Pancreas (tissue), 10 donors: ENCODE measurements at regions not wholly inside any gene's neighbourhood (a gene's known extent, or its start where the extent isn't known, plus 50 kb on each side); places are given as distances from the start of the nearest gene placed in this dataset.

Experiments
- ATAC-seq, 4 donors: fragments of 200-7000 bp; cut with Tn5 transposase; one replicate each; pipeline versions ENCODE4 v1.8.0 to v1.9.1; 2020; ENCODE audit warnings: mild to moderate bottlenecking in 4 of 4, moderate library complexity in 4 of 4
- DNase-seq, 6 donors: peaks; one replicate each; pipeline ENCODE4 v3.0.0-alpha.2; 2020
- FAIRE-seq: peaks from 2 replicates; lab custom pipeline; 2012; peaks lifted over from hg19 to GRCh38; lab: Jason Lieb, UNC
- H3K27ac ChIP-seq, 4 donors: fragments of 200-600 bp; sonication (generic); 1 replicate in 3 of 4; 2 replicates in 1 of 4; pipeline versions ENCODE4 v1.5.0 to v1.8.0; 2020
- H3K27me3 ChIP-seq, 4 donors: fragments of 200-600 bp; one replicate each; pipeline ENCODE4 v1.8.0; 2021
- H3K36me3 ChIP-seq, 3 donors: fragments of 200-600 bp; sonication (generic) in 1 of 3; one replicate each; pipeline versions ENCODE4 v1.5.0 to v1.8.0; 2020 to 2021
- H3K4me1 ChIP-seq, 3 donors: fragments of 200-600 bp; one replicate each; pipeline ENCODE4 v1.8.0; 2021
- H3K4me3 ChIP-seq, 4 donors: fragments of 200-600 bp; sonication (generic) in 2 of 4; one replicate each; pipeline versions ENCODE4 v1.5.0 to v1.8.0; 2020 to 2021
- H3K9me3 ChIP-seq, 4 donors: fragments of 200-600 bp; one replicate each; pipeline ENCODE4 v1.8.0; 2021
- CTCF ChIP-seq, 4 donors: fragments of 200-600 bp; sonication (generic) in 3 of 4; IDR thresholded peaks; one replicate each; pipeline versions ENCODE4 v1.5.0 to v1.8.0; 2021; ENCODE audit warnings: antibody characterized with exemption in 4 of 4
- WGBS, 2 donors: extraction: QIAGEN DNeasy Blood & Tissue Kit; methylation state at CpG; one replicate each; pipeline ENCODE4 v1.1.7; 2013; 5-methylcytosine and 5-hydroxymethylcytosine counted together
- intact Hi-C, 3 donors: fragments of 100-400 bp; cut with DNase I; formaldehyde crosslinking; loops; one replicate each; pipeline versions ENCODE4 v1.11.1 to v1.14.2; 2022
- donor health status: healthy with polysubstance abuse.
- donor health status: DM: no; HTN: no; CAD: no; lungs with moderate emphysema.
- donor health status: DM: no; HTN: no; CAD: no.
- donor health status: control.
- donor health status: control.
- donor health status: Bipolar disorder and iron deficiency.
- donor health status: DM: yes; HTN: yes; CAD: no.
- donor health status: DM: no; HTN: no; CAD: no.
- donor health status: DM: no; HTN: no; CAD: no.
- donor health status: DM: yes; HTN: yes; CAD: no.

- no peak overlapping the region for H3K4me3 ChIP-seq
- DNase-seq (no peak), FAIRE-seq (no peak)
These were observed 235.2 kb downstream of the LNPK start for GRCh38 chr2:175766880-175767279.

GRCh38 chr2:175755656-175756386, 246.2 kb downstream of the LNPK start:
- intact Hi-C loops = no loop called here
- TF ChIP-seq CTCF (IDR thresholded peaks at IDR 0.05) = no peak
- FAIRE-seq = no peak

More at GRCh38 chr2:175766880-175767279, 235.2 kb downstream of the LNPK start:
- Histone ChIP-seq H3K27ac (no peak overlapping the region), H3K27me3 (no peaks in the 10 kb centered on the region), H3K9me3 (no peaks in the 10 kb centered on the region), H3K36me3 (no peaks in the 10 kb centered on the region), H3K4me1 (no peaks in the 10 kb centered on the region)
- no peak for ATAC-seq
- TF ChIP-seq CTCF (IDR thresholded peaks at IDR 0.05) = no peak
- intact Hi-C loops = no loop called here
- 30 to 55% methylated on average over 3 of the region's 3 CpGs for WGBS, 2 donors

GRCh38 chr2:175755169-175755568, 246.9 kb downstream of the LNPK start:
- Histone ChIP-seq H3K4me3 (no peak overlapping the region), H3K9me3 (no peaks in the 10 kb centered on the region), H3K36me3 (no peaks in the 10 kb centered on the region), H3K27ac (no peak overlapping the region), H3K27me3 (no peaks in the 10 kb centered on the region), H3K4me1 (no peaks in the 10 kb centered on the region)
- DNase-seq (no peak), FAIRE-seq (no peak), ATAC-seq (no peak)
- intact Hi-C loops = no loop called here
- no peak for TF ChIP-seq CTCF (IDR thresholded peaks at IDR 0.05)

More at GRCh38 chr2:175755656-175756386, 246.2 kb downstream of the LNPK start:
- no peak for DNase-seq
- H3K27me3 ChIP-seq = no peaks in the 10 kb centered on the region
- no peak for ATAC-seq
- 36 to 37% methylated on average over 4 of the region's 4 CpGs for WGBS, 2 donors
- H3K27ac ChIP-seq = no peak overlapping the region
- H3K4me3 ChIP-seq = no peak overlapping the region
- H3K36me3 ChIP-seq = no peaks in the 10 kb centered on the region
- H3K9me3 ChIP-seq = no peaks in the 10 kb centered on the region
- H3K4me1 ChIP-seq = no peaks in the 10 kb centered on the region

GRCh38 chr2:175750195-175750594, 251.9 kb downstream of the LNPK start:
- ATAC-seq (no peak), DNase-seq (no peak), FAIRE-seq (no peak)
- Histone ChIP-seq H3K27me3 (no peaks in the 10 kb centered on the region), H3K4me3 (no peak overlapping the region), H3K36me3 (no peaks in the 10 kb centered on the region), H3K9me3 (no peaks in the 10 kb centered on the region), H3K4me1 (no peaks in the 10 kb centered on the region), H3K27ac (no peak overlapping the region)
- TF ChIP-seq CTCF (IDR thresholded peaks at IDR 0.05) = no peak
- WGBS, 2 donors = 30 to 37% methylated on average over 4 of the region's 4 CpGs
- intact Hi-C loops = no loop called here

- DNase-seq = no peak
These were observed 256.2 kb downstream of the LNPK start for GRCh38 chr2:175745911-175746310.

More at GRCh38 chr2:175745911-175746310, 256.2 kb downstream of the LNPK start:
- TF ChIP-seq CTCF (IDR thresholded peaks at IDR 0.05) = no peak
- Histone ChIP-seq H3K9me3 (no peaks in the 10 kb centered on the region), H3K4me3 (no peak overlapping the region), H3K4me1 (no peaks in the 10 kb centered on the region), H3K27ac (no peak overlapping the region), H3K27me3 (no peaks in the 10 kb centered on the region), H3K36me3 (no peaks in the 10 kb centered on the region)
- intact Hi-C loops = no loop called here
- FAIRE-seq = no peak
- WGBS, 2 donors = 0% methylated on average over 1 of the region's 1 CpG
- ATAC-seq = no peak
